SU-DHL-6 (cell line): ENCODE measurements at regions not wholly inside any gene's neighbourhood (a gene's known extent, or its start where the extent isn't known, plus 50 kb on each side); places are given as distances from the start of the nearest gene placed in this dataset.

ENCODE experiments used
- H2AFZ ChIP-seq: fragments of 200-600 bp; sonication (generic); 2 replicates; pipeline ENCODE4 v1.6.1; 2014; ENCODE audit warnings: low read depth, mild to moderate bottlenecking, moderate library complexity, mixed read lengths, antibody characterized with exemption, low read length; ENCODE audit not compliant: severe bottlenecking
- H3F3A ChIP-seq: fragments of 200-600 bp; shearing (Covaris generic); 2 replicates; pipeline ENCODE4 v1.6.0; 2016; ENCODE audit warnings: antibody characterized with exemption, mild to moderate bottlenecking; ENCODE audit not compliant: insufficient read depth
- H3K27ac ChIP-seq: fragments of 200-600 bp; sonication (generic); 2 replicates; pipeline ENCODE4 v1.5.1; 2016; ENCODE audit warnings: low read depth, mild to moderate bottlenecking, low read length, moderate library complexity, mixed read lengths
- H3K27me3 ChIP-seq: fragments of 200-600 bp; sonication (generic), shearing (Covaris generic); 2 replicates; pipeline ENCODE4 v1.6.0; 2014; ENCODE audit warnings: mild to moderate bottlenecking, low read length
- H3K36me3 ChIP-seq: fragments of 200-600 bp; sonication (generic); 2 replicates; pipeline ENCODE4 v1.6.1; 2014; ENCODE audit warnings: mild to moderate bottlenecking, low read length, mixed read lengths
- H3K4me2 ChIP-seq: fragments of 300-600, 200-600 bp; shearing (Covaris generic), sonication (generic); 2 replicates; pipeline ENCODE4 v1.6.0; 2014; ENCODE audit warnings: low read length, low read depth, mild to moderate bottlenecking; ENCODE audit not compliant: poor library complexity, severe bottlenecking
- H3K4me3 ChIP-seq: fragments of 200-600 bp; sonication (generic); 2 replicates; pipeline ENCODE4 v1.5.1; 2014; ENCODE audit warnings: antibody characterized with exemption, low read length, mild to moderate bottlenecking, mixed read lengths; ENCODE audit not compliant: insufficient read depth, poor library complexity, severe bottlenecking
- H3K79me2 ChIP-seq: fragments of 200-600 bp; sonication (generic); 2 replicates; pipeline ENCODE4 v1.6.1; 2014; ENCODE audit warnings: mild to moderate bottlenecking, low read length, moderate library complexity; ENCODE audit not compliant: insufficient read depth
- H3K9ac ChIP-seq: fragments of 200-600 bp; sonication (generic); 2 replicates; pipeline ENCODE4 v1.7.0; 2014; ENCODE audit warnings: mild to moderate bottlenecking, low read length
- H3K9me2 ChIP-seq: fragments of 200-600 bp; sonication (generic); replicated peaks from 2 replicates; pipeline ENCODE4 v1.6.1; 2014; ENCODE audit warnings: low read length; ENCODE audit not compliant: insufficient read depth
- H3K9me3 ChIP-seq: fragments of 200-600 bp; sonication (generic); 2 replicates; pipeline ENCODE4 v1.6.1; 2014; ENCODE audit warnings: low read length, mixed read lengths; ENCODE audit not compliant: insufficient read depth
- H4K20me1 ChIP-seq: fragments of 200-600 bp; sonication (generic); 2 replicates; pipeline ENCODE4 v1.6.1; 2014; ENCODE audit warnings: low read depth, mild to moderate bottlenecking, antibody characterized with exemption, low read length, moderate library complexity, mixed read lengths
- CTCF ChIP-seq: fragments of 200-600 bp; sonication (generic); IDR thresholded peaks from one replicate; pipeline ENCODE4 v1.5.1; 2017; ENCODE audit warnings: antibody characterized with exemption, mild to moderate bottlenecking, low read length, moderate library complexity; ENCODE audit not compliant: insufficient read depth, poor library complexity, severe bottlenecking
- EZH2phosphoT487 ChIP-seq: fragments of 200-600 bp; sonication (generic), shearing (Covaris generic); conservative IDR thresholded peaks from 2 replicates; pipeline ENCODE4 v1.6.1; 2018; ENCODE audit warnings: mild to moderate bottlenecking, antibody characterized with exemption, low read length, moderate library complexity, mixed read lengths

DNA sequence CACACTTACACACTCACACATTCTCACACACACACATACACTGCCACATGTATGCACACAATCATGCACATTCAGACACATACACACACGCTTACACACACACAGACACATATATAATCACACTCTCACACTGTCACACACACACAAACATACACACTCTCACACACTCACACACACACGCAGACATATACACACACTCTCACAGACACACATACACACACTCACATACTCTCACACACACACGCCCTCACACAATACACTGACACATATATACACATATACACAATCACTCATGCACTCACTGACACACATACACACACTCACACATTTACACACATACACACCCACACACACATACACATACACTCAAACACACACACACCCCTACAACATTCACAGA is 435.3 kb upstream of the FRG1 start:
- Histone ChIP-seq H3K27me3 (no peaks in the 10 kb centered on the region), H3K9me3 (no peaks in the 10 kb centered on the region), H3K36me3 (no peaks in the 10 kb centered on the region), H3K9ac (no peak overlapping the region), H4K20me1 (no peaks in the 10 kb centered on the region), H3K79me2 (no peaks in the 10 kb centered on the region), H2AFZ (no peak overlapping the region), H3K27ac (no peak overlapping the region), H3K9me2 (no peaks in the 10 kb centered on the region), H3F3A (no peaks in the 10 kb centered on the region), H3K4me3 (no peak overlapping the region), H3K4me2 (no peak overlapping the region)
- TF ChIP-seq EZH2phosphoT487 (no peak), CTCF (no peak)

DNA sequence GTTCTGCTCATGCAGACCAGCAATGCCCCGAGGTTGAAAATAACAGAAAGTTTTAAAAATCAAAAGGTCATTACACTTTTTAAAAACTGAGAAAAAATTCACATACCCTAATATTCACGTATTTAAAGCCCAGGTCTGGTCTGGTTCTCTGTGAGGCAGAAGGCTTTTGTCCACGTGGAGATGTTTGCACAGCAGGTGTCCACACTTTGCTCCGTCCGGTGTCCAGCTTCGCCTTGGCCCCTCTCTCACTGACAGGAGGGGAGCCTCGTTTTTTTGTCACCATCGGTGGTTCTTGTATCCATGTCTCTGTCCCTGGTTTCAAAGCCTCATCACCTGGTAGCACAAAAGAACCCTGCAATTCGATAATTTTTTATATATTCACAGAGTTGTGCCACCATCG is 434.6 kb upstream of the FRG1 start:
- Histone ChIP-seq H3K36me3 (no peaks in the 10 kb centered on the region), H3K27me3 (no peaks in the 10 kb centered on the region), H2AFZ (no peak overlapping the region), H4K20me1 (no peaks in the 10 kb centered on the region), H3K27ac (no peak overlapping the region), H3K9me2 (no peaks in the 10 kb centered on the region), H3K9ac (no peak overlapping the region), H3K9me3 (no peaks in the 10 kb centered on the region), H3F3A (no peaks in the 10 kb centered on the region), H3K4me3 (no peak overlapping the region), H3K4me2 (no peak overlapping the region), H3K79me2 (no peaks in the 10 kb centered on the region)
- no peak for TF ChIP-seq CTCF
- no peak for TF ChIP-seq EZH2phosphoT487

DNA sequence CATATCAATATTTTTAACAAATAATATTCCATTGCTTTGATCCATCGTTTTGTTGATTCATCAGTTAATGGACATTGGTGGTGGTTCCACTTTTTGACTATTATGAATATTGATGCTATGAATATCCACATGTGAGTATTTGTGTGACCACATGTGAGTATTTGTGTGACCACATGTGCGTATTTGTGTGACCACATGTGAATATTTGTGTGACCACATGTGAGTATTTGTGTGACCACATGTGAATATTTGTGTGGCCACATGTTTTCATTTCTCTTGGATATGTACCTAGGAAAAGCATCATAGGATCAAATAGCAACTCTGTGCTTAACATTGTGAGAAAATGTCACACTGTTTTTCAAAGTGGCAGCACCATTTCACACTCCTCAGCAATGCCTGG is 433.6 kb upstream of the FRG1 start:
- Histone ChIP-seq H3F3A (no peaks in the 10 kb centered on the region), H2AFZ (no peak overlapping the region)

More for the DNA sequence above, 433.6 kb upstream of the FRG1 start:
- Histone ChIP-seq H3K9me3 (no peaks in the 10 kb centered on the region), H3K27me3 (no peaks in the 10 kb centered on the region; the same call in 1 of the 2 replicates), H3K9me2 (no peaks in the 10 kb centered on the region), H3K9ac (no peak overlapping the region), H4K20me1 (no peaks in the 10 kb centered on the region), H3K4me3 (no peak overlapping the region), H3K27ac (no peak overlapping the region), H3K4me2 (no peak overlapping the region), H3K36me3 (no peaks in the 10 kb centered on the region), H3K79me2 (no peaks in the 10 kb centered on the region)
- no peak for TF ChIP-seq CTCF
- no peak for TF ChIP-seq EZH2phosphoT487
